HCT116 (cell line): ENCODE measurements at regions not wholly inside any gene's neighbourhood (a gene's known extent, or its start where the extent isn't known, plus 50 kb on each side); places are given as distances from the start of the nearest gene placed in this dataset.

Source experiments
- ATAC-seq: fragments of 200-7000 bp; cut with Tn5 transposase; 2 replicates; pipeline ENCODE4 v1.9.1; 2020; ENCODE audit warnings: mild to moderate bottlenecking, moderate library complexity
- BruUV-seq: library from RNA; stranded (reverse); fragments of 400-500 nt; replicated peaks from 2 replicates; lab custom pipeline; 2021; lab: Mats Ljungman, UMichigan
- CTCF ChIA-PET: fragments of 300-600 bp; sonication (Branson Sonifier 250); formaldehyde crosslinking; loops from one replicate; lab custom pipeline; 2021; ENCODE audit warnings: antibody characterized with exemption; lab: Charles Lee
- POLR2A ChIA-PET: fragments of 300-600, 350-600 bp; sonication (Branson Sonifier 250); formaldehyde crosslinking; loops from one replicate; lab custom pipeline; 2021; ENCODE audit warnings: antibody characterized with exemption; lab: Charles Lee
- RAD21 ChIA-PET, 2 experiments: fragments of 300-600 bp; sonication (Branson Sonifier 250); formaldehyde crosslinking; loops; one replicate each; lab custom pipeline; 2023; ENCODE audit warnings: low total read pairs in 2 of 2; ENCODE audit not compliant: uncharacterized antibody in 2 of 2, unreplicated experiment in 2 of 2, low non-redundant PET in 1 of 2; lab: Charles Lee
- DNase-seq: peaks from one replicate; pipeline ENCODE4 v3.0.0-alpha.2; 2010; ENCODE audit warnings: low read depth, low spot score
- H2AFZ ChIP-seq: fragments of 200-600 bp; shearing (Covaris generic), sonication (generic); 2 replicates; pipeline ENCODE4 v1.6.1; 2017; ENCODE audit warnings: low read depth, mixed run types, mixed read lengths, antibody characterized with exemption, low read length; ENCODE audit not compliant: poor library complexity, severe bottlenecking
- H3K27ac ChIP-seq: 2 replicates; pipeline ENCODE4 v1.5.1; 2012; ENCODE audit warnings: low read depth, low read length
- H3K27me3 ChIP-seq: fragments of 200-600 bp; sonication (generic); 2 replicates; pipeline ENCODE4 v1.6.1; 2016; ENCODE audit warnings: mixed run types, low read length, mixed read lengths; ENCODE audit not compliant: insufficient read depth
- H3K36me3 ChIP-seq, 2 experiments: fragments of 200-500 bp in 1 of 2; fragments of 200-600 bp in 1 of 2; sonication (Bioruptor generic) in 1 of 2; sonication (generic) in 1 of 2; 2 replicates each; pipeline versions ENCODE4 v1.5.1 to v1.6.1; 2014 to 2016; ENCODE audit warnings: low read length in 2 of 2, inconsistent platforms in 1 of 2, mixed read lengths in 1 of 2, mixed run types in 1 of 2; ENCODE audit not compliant: insufficient read depth in 2 of 2, control insufficient read depth in 1 of 2
- H3K4me1 ChIP-seq, 2 experiments: fragments of 200-600 bp in 1 of 2; sonication (generic) in 1 of 2; 2 replicates each; pipeline versions ENCODE4 v1.5.1 to v1.6.1; 2012 to 2017; ENCODE audit warnings: low read length in 2 of 2, inconsistent platforms in 1 of 2, mild to moderate bottlenecking in 1 of 2, mixed read lengths in 1 of 2, mixed run types in 1 of 2, moderate library complexity in 1 of 2; ENCODE audit not compliant: insufficient read depth in 2 of 2, control insufficient read depth in 1 of 2
- H3K4me2 ChIP-seq: fragments of 200-600 bp; sonication (generic); 2 replicates; pipeline ENCODE4 v1.6.1; 2017; ENCODE audit warnings: mixed run types, low read length, mixed read lengths
- H3K4me3 ChIP-seq, 2 experiments: fragments of 200-600 bp in 1 of 2; sonication (generic) in 1 of 2; replicated peaks in 1 of 2; 2 replicates each; pipeline ENCODE4 v1.5.1; 2011 to 2016; ENCODE audit warnings: low read length in 2 of 2, control low read depth in 1 of 2, low read depth in 1 of 2, mild to moderate bottlenecking in 1 of 2, mixed read lengths in 1 of 2, mixed run types in 1 of 2
- H3K79me2 ChIP-seq: fragments of 200-600 bp; sonication (generic); 2 replicates; pipeline ENCODE4 v1.6.1; 2017; ENCODE audit warnings: mild to moderate bottlenecking, mixed run types, low read length, moderate library complexity, mixed read lengths; ENCODE audit not compliant: insufficient read depth
- H3K9ac ChIP-seq: fragments of 200-600 bp; sonication (generic); 2 replicates; pipeline ENCODE4 v1.6.1; 2016; ENCODE audit warnings: low read length, mixed read lengths
- H3K9me2 ChIP-seq: fragments of 200-600 bp; sonication (generic), shearing (Covaris generic); 2 replicates; pipeline ENCODE4 v1.6.1; 2017; ENCODE audit warnings: mixed run types, mild to moderate bottlenecking, moderate library complexity; ENCODE audit not compliant: insufficient read depth
- H3K9me3 ChIP-seq, 2 experiments: fragments of 200-500 bp in 1 of 2; fragments of 200-600 bp in 1 of 2; sonication (Bioruptor generic) in 1 of 2; sonication (generic) in 1 of 2; 2 replicates each; pipeline ENCODE4 v1.6.1; 2014 to 2017; ENCODE audit warnings: low read length in 2 of 2, mixed read lengths in 2 of 2, inconsistent platforms in 1 of 2, low read depth in 1 of 2, mild to moderate bottlenecking in 1 of 2, mixed run types in 1 of 2, moderate library complexity in 1 of 2; ENCODE audit not compliant: control insufficient read depth in 1 of 2, insufficient read depth in 1 of 2
- H4K20me1 ChIP-seq: fragments of 200-600 bp; sonication (generic), shearing (Covaris generic); 2 replicates; pipeline ENCODE4 v1.6.1; 2017; ENCODE audit warnings: mixed run types, mild to moderate bottlenecking, moderate library complexity; ENCODE audit not compliant: insufficient read depth
- CBX3 ChIP-seq: IDR thresholded peaks from 2 replicates; pipeline ENCODE4 v1.6.1; 2012; ENCODE audit warnings: low read depth
- CEBPB ChIP-seq: IDR thresholded peaks from 2 replicates; pipeline ENCODE4 v1.6.1; 2012; ENCODE audit warnings: low read depth
- ELF1 ChIP-seq: IDR thresholded peaks from 2 replicates; pipeline ENCODE4 v1.6.1; 2012; ENCODE audit warnings: low read depth, borderline replicate concordance
- EZH2 ChIP-seq: fragments of 200-600 bp; sonication (generic); IDR thresholded peaks from 2 replicates; pipeline ENCODE4 v1.6.1; 2017; ENCODE audit warnings: antibody characterized with exemption, mixed run types
- EZH2phosphoT487 ChIP-seq: fragments of 200-600 bp; IDR thresholded peaks from 2 replicates; pipeline ENCODE4 v1.6.1; 2018; ENCODE audit warnings: antibody characterized with exemption, borderline replicate concordance
- FOSL1 ChIP-seq: IDR thresholded peaks from 2 replicates; pipeline ENCODE4 v1.6.1; 2012; ENCODE audit warnings: low read depth
- JUND ChIP-seq: IDR thresholded peaks from 2 replicates; pipeline ENCODE4 v1.6.1; 2012
- POLR2AphosphoS5 ChIP-seq: IDR thresholded peaks from 2 replicates; pipeline ENCODE4 v1.6.1; 2011; ENCODE audit warnings: mild to moderate bottlenecking, low read depth, low read length, moderate library complexity
- SRF ChIP-seq: IDR thresholded peaks from 2 replicates; pipeline ENCODE4 v1.6.1; 2012; ENCODE audit warnings: low read depth
- TCF7L2 ChIP-seq: IDR thresholded peaks from 2 replicates; pipeline ENCODE4 v1.7.0; 2011; ENCODE audit warnings: borderline replicate concordance, inconsistent platforms; ENCODE audit not compliant: insufficient read depth, insufficient read length; ENCODE audit errors: extremely low read depth
- YY1 ChIP-seq: IDR thresholded peaks from 2 replicates; pipeline ENCODE4 v1.6.1; 2011; ENCODE audit warnings: low read length, low read depth, moderate library complexity, mild to moderate bottlenecking; ENCODE audit not compliant: insufficient replicate concordance; ENCODE audit errors: extremely low read depth
- intact Hi-C: fragments of 100-400 bp; cut with micrococcal nuclease; formaldehyde crosslinking; loops from 2 replicates; pipeline ENCODE4 v1.10.0; 2022
- TF ChIP-seq, protein P1 (sequence below): IDR thresholded peaks from 2 replicates; pipeline ENCODE4 v1.6.1; 2012
- TF ChIP-seq, protein P2 (sequence below): IDR thresholded peaks from 2 replicates; pipeline ENCODE4 v1.6.1; 2012; ENCODE audit warnings: low read depth
- TF ChIP-seq, protein P3 (sequence below): IDR thresholded peaks from 2 replicates; pipeline ENCODE4 v1.6.1; 2012
- TF ChIP-seq, protein P4 (sequence below), 3 experiments: fragments of 200-600 bp in 1 of 3; sonication (generic) in 1 of 3; IDR thresholded peaks in 2 of 3; conservative IDR thresholded peaks in 1 of 3; 2 replicates each; pipeline ENCODE4 v1.5.1; 2012 to 2017; ENCODE audit warnings: low read depth in 2 of 3, low read length in 2 of 3, antibody characterized with exemption in 1 of 3, borderline replicate concordance in 1 of 3, control low read depth in 1 of 3, mild to moderate bottlenecking in 1 of 3, mixed read lengths in 1 of 3, mixed run types in 1 of 3, moderate library complexity in 1 of 3; ENCODE audit not compliant: insufficient read depth in 1 of 3
- TF ChIP-seq, protein P5 (sequence below): IDR thresholded peaks from 2 replicates; pipeline ENCODE4 v1.6.1; 2011; ENCODE audit warnings: mild to moderate bottlenecking, low read length, moderate library complexity; ENCODE audit not compliant: insufficient replicate concordance; ENCODE audit errors: extremely low read depth

DNA sequence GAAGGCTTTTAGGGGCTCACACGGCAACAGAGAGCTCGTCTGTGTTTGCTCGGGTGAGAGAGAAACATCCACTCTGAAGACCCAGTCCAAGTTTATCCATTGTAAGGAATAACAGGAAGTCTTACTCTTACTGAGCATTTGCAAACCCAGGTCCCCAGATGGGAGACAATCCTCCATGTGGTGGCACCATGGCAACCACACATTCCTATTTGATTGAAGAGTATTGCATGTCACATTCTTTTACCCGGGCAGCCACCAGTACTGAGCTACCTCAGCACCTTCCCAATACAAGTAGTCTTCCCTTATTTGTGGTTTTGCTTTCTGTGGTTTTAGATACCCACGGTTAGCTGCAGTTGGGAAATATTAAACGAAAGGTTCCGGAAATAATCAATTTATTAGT, 302.9 kb upstream of the RASGRP1 start:
- Histone ChIP-seq H3K36me3 (no peaks in the 10 kb centered on the region), H3K4me2 (no peak overlapping the region), H3K9me2 (no peaks in the 10 kb centered on the region), H3K4me1 (peaks cover 2 to 7% of the 10 kb centered on the region in 2 experiments; a peak in 2 of 4 replicates), H3K9me3 (no peaks in the 10 kb centered on the region), H2AFZ (no peak overlapping the region), H3K27me3 (peaks cover 19% of the 10 kb centered on the region; the same call in 1 of the 2 replicates), H3K79me2 (no peaks in the 10 kb centered on the region), H3K9ac (no peak overlapping the region), H3K4me3 (no peak overlapping the region), H4K20me1 (no peaks in the 10 kb centered on the region), H3K27ac (no peak overlapping the region)
- TF ChIP-seq POLR2AphosphoS5, result no peak
- TF ChIP-seq, protein P1, sequence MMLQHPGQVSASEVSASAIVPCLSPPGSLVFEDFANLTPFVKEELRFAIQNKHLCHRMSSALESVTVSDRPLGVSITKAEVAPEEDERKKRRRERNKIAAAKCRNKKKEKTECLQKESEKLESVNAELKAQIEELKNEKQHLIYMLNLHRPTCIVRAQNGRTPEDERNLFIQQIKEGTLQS, result no peak
- TF ChIP-seq, protein P2, sequence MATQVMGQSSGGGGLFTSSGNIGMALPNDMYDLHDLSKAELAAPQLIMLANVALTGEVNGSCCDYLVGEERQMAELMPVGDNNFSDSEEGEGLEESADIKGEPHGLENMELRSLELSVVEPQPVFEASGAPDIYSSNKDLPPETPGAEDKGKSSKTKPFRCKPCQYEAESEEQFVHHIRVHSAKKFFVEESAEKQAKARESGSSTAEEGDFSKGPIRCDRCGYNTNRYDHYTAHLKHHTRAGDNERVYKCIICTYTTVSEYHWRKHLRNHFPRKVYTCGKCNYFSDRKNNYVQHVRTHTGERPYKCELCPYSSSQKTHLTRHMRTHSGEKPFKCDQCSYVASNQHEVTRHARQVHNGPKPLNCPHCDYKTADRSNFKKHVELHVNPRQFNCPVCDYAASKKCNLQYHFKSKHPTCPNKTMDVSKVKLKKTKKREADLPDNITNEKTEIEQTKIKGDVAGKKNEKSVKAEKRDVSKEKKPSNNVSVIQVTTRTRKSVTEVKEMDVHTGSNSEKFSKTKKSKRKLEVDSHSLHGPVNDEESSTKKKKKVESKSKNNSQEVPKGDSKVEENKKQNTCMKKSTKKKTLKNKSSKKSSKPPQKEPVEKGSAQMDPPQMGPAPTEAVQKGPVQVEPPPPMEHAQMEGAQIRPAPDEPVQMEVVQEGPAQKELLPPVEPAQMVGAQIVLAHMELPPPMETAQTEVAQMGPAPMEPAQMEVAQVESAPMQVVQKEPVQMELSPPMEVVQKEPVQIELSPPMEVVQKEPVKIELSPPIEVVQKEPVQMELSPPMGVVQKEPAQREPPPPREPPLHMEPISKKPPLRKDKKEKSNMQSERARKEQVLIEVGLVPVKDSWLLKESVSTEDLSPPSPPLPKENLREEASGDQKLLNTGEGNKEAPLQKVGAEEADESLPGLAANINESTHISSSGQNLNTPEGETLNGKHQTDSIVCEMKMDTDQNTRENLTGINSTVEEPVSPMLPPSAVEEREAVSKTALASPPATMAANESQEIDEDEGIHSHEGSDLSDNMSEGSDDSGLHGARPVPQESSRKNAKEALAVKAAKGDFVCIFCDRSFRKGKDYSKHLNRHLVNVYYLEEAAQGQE, result no peak
- TF ChIP-seq EZH2, result no peak
- no peak for TF ChIP-seq TCF7L2
- no peak for TF ChIP-seq EZH2phosphoT487
- TF ChIP-seq ELF1, result no peak
- TF ChIP-seq CEBPB, result no peak
- TF ChIP-seq, protein P3, sequence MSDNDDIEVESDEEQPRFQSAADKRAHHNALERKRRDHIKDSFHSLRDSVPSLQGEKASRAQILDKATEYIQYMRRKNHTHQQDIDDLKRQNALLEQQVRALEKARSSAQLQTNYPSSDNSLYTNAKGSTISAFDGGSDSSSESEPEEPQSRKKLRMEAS, result no peak
- TF ChIP-seq SRF, result no peak
- TF ChIP-seq, protein P4, sequence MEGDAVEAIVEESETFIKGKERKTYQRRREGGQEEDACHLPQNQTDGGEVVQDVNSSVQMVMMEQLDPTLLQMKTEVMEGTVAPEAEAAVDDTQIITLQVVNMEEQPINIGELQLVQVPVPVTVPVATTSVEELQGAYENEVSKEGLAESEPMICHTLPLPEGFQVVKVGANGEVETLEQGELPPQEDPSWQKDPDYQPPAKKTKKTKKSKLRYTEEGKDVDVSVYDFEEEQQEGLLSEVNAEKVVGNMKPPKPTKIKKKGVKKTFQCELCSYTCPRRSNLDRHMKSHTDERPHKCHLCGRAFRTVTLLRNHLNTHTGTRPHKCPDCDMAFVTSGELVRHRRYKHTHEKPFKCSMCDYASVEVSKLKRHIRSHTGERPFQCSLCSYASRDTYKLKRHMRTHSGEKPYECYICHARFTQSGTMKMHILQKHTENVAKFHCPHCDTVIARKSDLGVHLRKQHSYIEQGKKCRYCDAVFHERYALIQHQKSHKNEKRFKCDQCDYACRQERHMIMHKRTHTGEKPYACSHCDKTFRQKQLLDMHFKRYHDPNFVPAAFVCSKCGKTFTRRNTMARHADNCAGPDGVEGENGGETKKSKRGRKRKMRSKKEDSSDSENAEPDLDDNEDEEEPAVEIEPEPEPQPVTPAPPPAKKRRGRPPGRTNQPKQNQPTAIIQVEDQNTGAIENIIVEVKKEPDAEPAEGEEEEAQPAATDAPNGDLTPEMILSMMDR (IDR thresholded peaks at IDR 0.05 in 2 of 3, conservative IDR thresholded peaks at IDR 0.05 in 1 of 3; ENCODE audit: borderline replicate concordance in 1 of 3, insufficient read depth in 1 of 3, low read depth in 2 of 3, low read length in 2 of 3), result no peak
- no peak for TF ChIP-seq YY1
- TF ChIP-seq, protein P5, sequence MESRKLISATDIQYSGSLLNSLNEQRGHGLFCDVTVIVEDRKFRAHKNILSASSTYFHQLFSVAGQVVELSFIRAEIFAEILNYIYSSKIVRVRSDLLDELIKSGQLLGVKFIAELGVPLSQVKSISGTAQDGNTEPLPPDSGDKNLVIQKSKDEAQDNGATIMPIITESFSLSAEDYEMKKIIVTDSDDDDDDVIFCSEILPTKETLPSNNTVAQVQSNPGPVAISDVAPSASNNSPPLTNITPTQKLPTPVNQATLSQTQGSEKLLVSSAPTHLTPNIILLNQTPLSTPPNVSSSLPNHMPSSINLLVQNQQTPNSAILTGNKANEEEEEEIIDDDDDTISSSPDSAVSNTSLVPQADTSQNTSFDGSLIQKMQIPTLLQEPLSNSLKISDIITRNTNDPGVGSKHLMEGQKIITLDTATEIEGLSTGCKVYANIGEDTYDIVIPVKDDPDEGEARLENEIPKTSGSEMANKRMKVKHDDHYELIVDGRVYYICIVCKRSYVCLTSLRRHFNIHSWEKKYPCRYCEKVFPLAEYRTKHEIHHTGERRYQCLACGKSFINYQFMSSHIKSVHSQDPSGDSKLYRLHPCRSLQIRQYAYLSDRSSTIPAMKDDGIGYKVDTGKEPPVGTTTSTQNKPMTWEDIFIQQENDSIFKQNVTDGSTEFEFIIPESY, result no peak
- TF ChIP-seq FOSL1, result no peak
- no peak for TF ChIP-seq JUND
- no peak for TF ChIP-seq CBX3
- DNase-seq, result no peak
- ATAC-seq, result no peak
- ChIA-PET POLR2A (no interaction called here), RAD21 (no interaction called here), CTCF (no interaction called here)
- BruUV-seq, result no TSS peak
- intact Hi-C loops, result no loop called here
